ENCODE measurements at regions not wholly inside any gene's neighbourhood (a gene's known extent, or its start where the extent isn't known, plus 50 kb on each side); places are given as distances from the start of the nearest gene placed in this dataset.

DNA sequence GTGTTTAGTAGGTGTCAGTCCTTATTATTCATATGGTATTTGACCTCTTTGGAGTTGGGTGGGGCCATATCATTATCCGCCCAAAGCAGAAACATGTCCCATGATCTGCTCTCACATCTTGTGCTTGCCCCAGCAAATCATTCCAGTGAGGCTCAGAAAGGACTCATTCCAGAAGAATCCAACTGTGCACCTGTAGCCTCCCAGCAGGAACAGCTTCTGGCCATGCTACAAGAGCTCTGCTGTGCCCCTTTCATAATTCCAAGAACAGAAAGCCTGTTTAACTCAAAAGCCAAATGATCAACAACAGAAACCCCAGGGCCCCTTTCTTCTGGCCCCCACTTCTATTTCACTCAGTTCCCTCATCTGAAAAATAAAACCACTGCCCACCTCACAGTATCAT, 673.1 kb downstream of the DIAPH3 start:
- Mint-ChIP-seq H3K9me3 (ENCODE audit: low read depth) (no peaks in the 10 kb centered on the region), H3K36me3 (ENCODE audit: low read depth) (no peaks in the 10 kb centered on the region), H3K4me1 (ENCODE audit: low read depth) (peaks cover 27% of the 10 kb centered on the region), H3K4me3 (ENCODE audit: unreplicated experiment) (no peak overlapping the region), H3K27ac (ENCODE audit: unreplicated experiment) (no peak overlapping the region), H3K27me3 (ENCODE audit: low read depth) (no peaks in the 10 kb centered on the region)
- no peak for DNase-seq (ENCODE audit: low spot score)
- TF ChIP-seq CTCF (IDR thresholded peaks at IDR 0.05) = no peak

DNA sequence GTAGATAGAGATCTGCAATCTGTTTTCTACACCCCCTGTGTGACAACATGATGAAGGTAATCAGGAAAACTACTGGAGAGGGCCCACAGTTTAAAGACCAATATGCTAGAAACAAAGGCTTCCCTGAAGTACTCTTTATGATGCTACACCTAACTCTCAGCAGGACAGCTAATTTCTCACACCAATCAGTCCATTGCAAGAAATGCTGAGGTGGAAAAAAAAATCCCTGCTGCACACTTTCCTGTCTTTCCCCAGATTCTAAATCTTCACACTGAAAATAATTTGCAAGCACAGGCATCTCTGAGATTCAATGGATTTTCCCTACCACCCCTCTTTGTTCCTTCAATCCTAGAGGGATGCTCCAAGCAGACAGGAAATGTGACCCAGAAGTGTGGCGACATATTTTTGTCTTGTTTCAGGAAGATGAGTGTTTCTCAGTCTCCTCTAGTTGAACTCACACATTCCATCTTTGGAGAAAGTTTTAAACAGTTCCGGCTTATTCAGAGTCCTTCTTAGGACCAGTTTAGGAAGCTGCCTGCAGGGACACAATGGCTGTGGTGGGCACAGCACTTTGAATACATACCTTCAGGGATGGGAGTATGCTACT, 671.6 kb downstream of the DIAPH3 start:
- Mint-ChIP-seq H3K36me3 (ENCODE audit: low read depth) (no peaks in the 10 kb centered on the region), H3K9me3 (ENCODE audit: low read depth) (no peaks in the 10 kb centered on the region), H3K4me3 (ENCODE audit: unreplicated experiment) (no peak overlapping the region), H3K27ac (ENCODE audit: unreplicated experiment) (no peak overlapping the region), H3K27me3 (ENCODE audit: low read depth) (peaks cover 3% of the 10 kb centered on the region), H3K4me1 (ENCODE audit: low read depth) (peaks cover 32% of the 10 kb centered on the region)
- no peak for DNase-seq (ENCODE audit: low spot score)
- no peak for TF ChIP-seq CTCF (IDR thresholded peaks at IDR 0.05)

DNA sequence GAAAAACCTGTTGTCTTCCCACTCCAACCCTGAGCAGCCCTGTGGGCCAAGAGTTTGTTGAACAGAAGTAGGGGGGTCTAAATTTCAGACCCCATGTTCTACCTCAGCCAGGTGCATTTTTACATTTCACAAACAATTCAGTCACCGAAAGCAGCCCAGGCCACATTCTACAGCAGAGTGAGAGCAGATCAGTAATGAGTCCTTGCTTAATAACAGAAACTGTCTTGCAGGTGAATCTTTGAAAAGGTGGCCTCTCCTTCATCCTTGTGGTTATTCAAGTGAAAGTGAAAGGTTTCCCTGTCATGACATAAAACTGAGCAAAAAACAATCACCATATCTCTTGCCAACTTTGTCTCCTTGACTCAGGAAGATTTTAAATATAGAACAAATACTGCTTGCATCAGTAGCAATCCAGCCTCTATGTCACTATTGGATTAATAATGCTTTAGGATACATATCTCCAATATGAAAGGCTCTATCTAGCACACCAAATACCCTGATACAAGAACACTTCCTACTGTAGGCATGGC, 670.2 kb downstream of the DIAPH3 start:
- peaks cover 32% of the 10 kb centered on the region for H3K4me1 Mint-ChIP-seq (ENCODE audit: low read depth)
- peaks cover 3% of the 10 kb centered on the region for H3K27me3 Mint-ChIP-seq (ENCODE audit: low read depth)
- TF ChIP-seq CTCF (IDR thresholded peaks at IDR 0.05) = no peak
- H3K27ac Mint-ChIP-seq (ENCODE audit: unreplicated experiment) = no peak overlapping the region
- no peaks in the 10 kb centered on the region for H3K9me3 Mint-ChIP-seq (ENCODE audit: low read depth)
- no peak overlapping the region for H3K4me3 Mint-ChIP-seq (ENCODE audit: unreplicated experiment)
- no peaks in the 10 kb centered on the region for H3K36me3 Mint-ChIP-seq (ENCODE audit: low read depth)
- no peak for DNase-seq (ENCODE audit: low spot score)

- TF ChIP-seq CTCF (IDR thresholded peaks at IDR 0.05) = no peak
These were observed 669.6 kb downstream of the DIAPH3 start for GRCh38 chr13:59494151-59494550.

GRCh38 chr13:59494560-59494970, 669.2 kb downstream of the DIAPH3 start:
- no peaks in the 10 kb centered on the region for H3K9me3 Mint-ChIP-seq (ENCODE audit: low read depth)
- no peak overlapping the region for H3K27ac Mint-ChIP-seq (ENCODE audit: unreplicated experiment)
- H3K27me3 Mint-ChIP-seq (ENCODE audit: low read depth) = peaks cover 3% of the 10 kb centered on the region
- H3K4me1 Mint-ChIP-seq (ENCODE audit: low read depth) = peaks cover 32% of the 10 kb centered on the region
- no peak overlapping the region for H3K4me3 Mint-ChIP-seq (ENCODE audit: unreplicated experiment)
- no peak for TF ChIP-seq CTCF (IDR thresholded peaks at IDR 0.05)
- no peak for DNase-seq (ENCODE audit: low spot score)
- no peaks in the 10 kb centered on the region for H3K36me3 Mint-ChIP-seq (ENCODE audit: low read depth)

More at GRCh38 chr13:59494151-59494550, 669.6 kb downstream of the DIAPH3 start:
- Mint-ChIP-seq H3K4me1 (ENCODE audit: low read depth) (peaks cover 32% of the 10 kb centered on the region), H3K4me3 (ENCODE audit: unreplicated experiment) (no peak overlapping the region), H3K9me3 (ENCODE audit: low read depth) (no peaks in the 10 kb centered on the region), H3K36me3 (ENCODE audit: low read depth) (no peaks in the 10 kb centered on the region), H3K27me3 (ENCODE audit: low read depth) (peaks cover 3% of the 10 kb centered on the region), H3K27ac (ENCODE audit: unreplicated experiment) (no peak overlapping the region)
- DNase-seq (ENCODE audit: low spot score) = no peak
